HEK293 (cell line): ENCODE measurements at regions not wholly inside any gene's neighbourhood (a gene's known extent, or its start where the extent isn't known, plus 50 kb on each side); places are given as distances from the start of the nearest gene placed in this dataset.

Experiments
- CTCF ChIA-PET: fragments of 350-600 bp; formaldehyde crosslinking; extraction: SDS; loops from one replicate; lab custom pipeline; 2021; ENCODE audit warnings: antibody characterized with exemption; lab: Yijun Ruan, JAX
- POLR2A ChIA-PET: fragments of 300-600 bp; formaldehyde crosslinking; extraction: SDS; loops from one replicate; lab custom pipeline; 2020; ENCODE audit warnings: antibody characterized with exemption, inconsistent platforms; lab: Yijun Ruan, JAX
- H3K27ac ChIP-seq: fragments of 200-500 bp; sonication (Bioruptor generic); 2 replicates; pipeline ENCODE4 v1.5.1; 2014; ENCODE audit warnings: low read depth, low read length, control low read depth, inconsistent platforms; ENCODE audit errors: extremely low read depth
- H3K36me3 ChIP-seq, 2 experiments: fragments of 200-500 bp in 1 of 2; sonication (Bioruptor generic) in 1 of 2; 1 replicate in 1 of 2; 2 replicates in 1 of 2; pipeline ENCODE4 v1.5.1; 2014 to 2017; ENCODE audit warnings: inconsistent platforms in 2 of 2, low read length in 2 of 2; ENCODE audit not compliant: control insufficient read depth in 2 of 2, insufficient read depth in 1 of 2
- H3K4me1 ChIP-seq: fragments of 200-500 bp; sonication (Bioruptor generic); 2 replicates; pipeline ENCODE4 v1.5.1; 2014; ENCODE audit warnings: mild to moderate bottlenecking, low read length, inconsistent platforms; ENCODE audit not compliant: control insufficient read depth, insufficient read depth
- H3K4me3 ChIP-seq: 2 replicates; pipeline ENCODE4 v1.5.1; 2011; ENCODE audit warnings: low read depth, mild to moderate bottlenecking, control low read depth, low read length, moderate library complexity
- H3K9me3 ChIP-seq: fragments of 200-500 bp; sonication (Bioruptor generic); 2 replicates; pipeline ENCODE4 v1.5.1; 2014; ENCODE audit warnings: low read depth, low read length, inconsistent platforms; ENCODE audit not compliant: control insufficient read depth, insufficient read depth
- REST ChIP-seq: fragments of 450-650 bp; formaldehyde crosslinking; IDR thresholded peaks from 2 replicates; pipeline ENCODE4 v1.5.1; 2016; ENCODE audit warnings: missing biosample characterization, missing genetic modification characterization
- ZBTB17 ChIP-seq: fragments of 450-650 bp; formaldehyde crosslinking; IDR thresholded peaks from 2 replicates; pipeline ENCODE4 v1.5.1; 2016; ENCODE audit warnings: missing biosample characterization, missing genetic modification characterization
- ZFHX2 ChIP-seq: fragments of 450-650 bp; formaldehyde crosslinking; conservative IDR thresholded peaks from 2 replicates; pipeline ENCODE4 v1.5.1; 2016; ENCODE audit warnings: missing biosample characterization, missing genetic modification characterization
- ZIC2 ChIP-seq: fragments of 450-650 bp; formaldehyde crosslinking; IDR thresholded peaks from 2 replicates; pipeline ENCODE4 v1.5.1; 2016; ENCODE audit warnings: missing biosample characterization, missing genetic modification characterization
- ZNF133 ChIP-seq: fragments of 450-650 bp; formaldehyde crosslinking; IDR thresholded peaks from 2 replicates; pipeline ENCODE4 v1.5.1; 2016; ENCODE audit warnings: missing biosample characterization, missing genetic modification characterization
- ZNF148 ChIP-seq: fragments of 450-650 bp; formaldehyde crosslinking; IDR thresholded peaks from 2 replicates; pipeline ENCODE4 v1.5.0; 2017; ENCODE audit warnings: missing biosample characterization, missing genetic modification characterization, borderline replicate concordance
- ZNF2 ChIP-seq: fragments of 450-650 bp; formaldehyde crosslinking; IDR thresholded peaks from 2 replicates; pipeline ENCODE4 v1.5.1; 2016; ENCODE audit warnings: missing biosample characterization, missing genetic modification characterization
- ZNF239 ChIP-seq: fragments of 450-650 bp; formaldehyde crosslinking; IDR thresholded peaks from 2 replicates; pipeline ENCODE4 v1.5.1; 2016; ENCODE audit warnings: missing biosample characterization, missing genetic modification characterization
- ZNF24 ChIP-seq: fragments of 450-650 bp; formaldehyde crosslinking; IDR thresholded peaks from 2 replicates; pipeline ENCODE4 v1.5.1; 2016; ENCODE audit warnings: missing biosample characterization, missing genetic modification characterization
- ZNF266 ChIP-seq: fragments of 450-650 bp; formaldehyde crosslinking; IDR thresholded peaks from 2 replicates; pipeline ENCODE4 v1.5.1; 2016; ENCODE audit warnings: missing biosample characterization, missing genetic modification characterization, low read depth
- ZNF398 ChIP-seq: fragments of 450-650 bp; formaldehyde crosslinking; IDR thresholded peaks from 2 replicates; pipeline ENCODE4 v1.5.1; 2017; ENCODE audit warnings: missing biosample characterization, missing genetic modification characterization
- ZNF449 ChIP-seq: fragments of 450-650 bp; formaldehyde crosslinking; IDR thresholded peaks from 2 replicates; pipeline ENCODE4 v1.5.1; 2017; ENCODE audit warnings: missing biosample characterization, mild to moderate bottlenecking, missing genetic modification characterization, moderate library complexity
- ZNF626 ChIP-seq: fragments of 450-650 bp; sonication (Bioruptor Pico); formaldehyde crosslinking; IDR thresholded peaks from 2 replicates; pipeline ENCODE4 v1.5.1; 2018; ENCODE audit warnings: missing biosample characterization, missing genetic modification characterization, inconsistent platforms
- ZNF670 ChIP-seq: fragments of 450-650 bp; formaldehyde crosslinking; IDR thresholded peaks from 2 replicates; pipeline ENCODE4 v1.5.1; 2016; ENCODE audit warnings: missing biosample characterization, missing genetic modification characterization, low read depth
- ZNF692 ChIP-seq: fragments of 450-650 bp; formaldehyde crosslinking; IDR thresholded peaks from 2 replicates; pipeline ENCODE4 v1.5.1; 2016; ENCODE audit warnings: missing biosample characterization, missing genetic modification characterization
- ZNF747 ChIP-seq: fragments of 450-650 bp; formaldehyde crosslinking; IDR thresholded peaks from 2 replicates; pipeline ENCODE4 v1.5.1; 2016; ENCODE audit warnings: missing biosample characterization, missing genetic modification characterization
- ZNF837 ChIP-seq: fragments of 450-650 bp; formaldehyde crosslinking; IDR thresholded peaks from 2 replicates; pipeline ENCODE4 v1.5.1; 2016; ENCODE audit warnings: missing biosample characterization, missing genetic modification characterization
- ZSCAN5A ChIP-seq: fragments of 450-650 bp; formaldehyde crosslinking; IDR thresholded peaks from 2 replicates; pipeline ENCODE4 v1.5.1; 2016; ENCODE audit warnings: missing biosample characterization, missing genetic modification characterization
- ZXDB ChIP-seq: fragments of 450-650 bp; formaldehyde crosslinking; IDR thresholded peaks from 2 replicates; pipeline ENCODE4 v1.5.1; 2016; ENCODE audit warnings: missing biosample characterization, missing genetic modification characterization

GRCh38 chr7:92231-92674 lies 100.1 kb upstream of the FAM20C start:
- no peaks in the 10 kb centered on the region for H3K36me3 ChIP-seq
- POLR2A ChIA-PET: no interaction called here
- CTCF ChIA-PET: no interaction called here
- H3K9me3 ChIP-seq: no peaks in the 10 kb centered on the region
- no peak overlapping the region for H3K27ac ChIP-seq
- H3K4me3 ChIP-seq: no peak overlapping the region
- TF ChIP-seq ZNF2 (tag by site-specific recombination): no peak
- TF ChIP-seq ZNF266 (tag by site-specific recombination): no peak
- no peak for TF ChIP-seq ZXDB (tag by site-specific recombination)
- no peak for TF ChIP-seq ZFHX2 (tag by site-specific recombination)
- no peak for TF ChIP-seq ZSCAN5A
- no peak for TF ChIP-seq ZNF626 (tag by site-specific recombination)
- no peak for TF ChIP-seq ZNF670 (tag by site-specific recombination)
- TF ChIP-seq ZNF692: no peak
- TF ChIP-seq ZNF747 (tag by site-specific recombination): no peak
- TF ChIP-seq REST: no peak
- no peak for TF ChIP-seq ZNF398 (tag by site-specific recombination)
- TF ChIP-seq ZNF239 (tag by site-specific recombination): no peak
- TF ChIP-seq ZBTB17 (tag by site-specific recombination): no peak
- TF ChIP-seq ZNF837: no peak
- TF ChIP-seq ZNF133: no peak
- no peaks in the 10 kb centered on the region for H3K4me1 ChIP-seq

GRCh38 chr7:92888-93672 lies 99.3 kb upstream of the FAM20C start:
- ChIA-PET POLR2A (no interaction called here), CTCF (no interaction called here)
- no peak overlapping the region for H3K4me3 ChIP-seq
- H3K9me3 ChIP-seq: no peaks in the 10 kb centered on the region
- no peaks in the 10 kb centered on the region for H3K36me3 ChIP-seq
- TF ChIP-seq ZNF148 (tag by site-specific recombination): no peak
- no peak for TF ChIP-seq ZNF837
- peak; percentile 59 for TF ChIP-seq ZIC2 (tag by site-specific recombination)
- TF ChIP-seq ZNF24 (tag by site-specific recombination): no peak
- no peak for TF ChIP-seq ZNF449 (tag by site-specific recombination)
- no peaks in the 10 kb centered on the region for H3K4me1 ChIP-seq
- no peak overlapping the region for H3K27ac ChIP-seq
